GM19438 (cell line): ENCODE measurements at regions not wholly inside any gene's neighbourhood (a gene's known extent, or its start where the extent isn't known, plus 50 kb on each side); places are given as distances from the start of the nearest gene placed in this dataset.

Experiments used
- ATAC-seq: cut with Tn5 transposase; IDR thresholded peaks from one replicate; pipeline ENCODE4 v1.9.1; 2021; ENCODE audit warnings: low read depth; ENCODE audit not compliant: unreplicated experiment

GRCh38 chr3:162166543-162166942, 669.9 kb downstream of the OTOL1 start:
- no peak for ATAC-seq

GRCh38 chr3:162168715-162169114, 672.1 kb downstream of the OTOL1 start:
- no peak for ATAC-seq

- ATAC-seq, result peak; percentile 61
These were observed 674.0 kb downstream of the OTOL1 start for GRCh38 chr3:162170581-162170980.

GRCh38 chr3:162171970-162172369, 675.4 kb downstream of the OTOL1 start:
- ATAC-seq, result no peak

- no peak for ATAC-seq
These were observed 678.5 kb downstream of the OTOL1 start for GRCh38 chr3:162175145-162175544.

- no peak for ATAC-seq
These were observed 679.3 kb downstream of the OTOL1 start for GRCh38 chr3:162175878-162176277.

GRCh38 chr3:162183440-162183839, 686.8 kb downstream of the OTOL1 start:
- ATAC-seq, result no peak

GRCh38 chr3:162192340-162193029, 695.9 kb downstream of the OTOL1 start:
- ATAC-seq, result no peak

- no peak for ATAC-seq
These were observed 696.8 kb downstream of the OTOL1 start for GRCh38 chr3:162193148-162194095.

- ATAC-seq, result no peak
These were observed 698.5 kb downstream of the OTOL1 start for GRCh38 chr3:162195147-162195546.

GRCh38 chr3:162196964-162197363, 700.4 kb downstream of the OTOL1 start:
- no peak for ATAC-seq

GRCh38 chr3:162200836-162201235, 704.2 kb downstream of the OTOL1 start:
- ATAC-seq, result no peak

- ATAC-seq, result no peak
These were observed 710.0 kb downstream of the OTOL1 start for GRCh38 chr3:162206648-162207047.

- ATAC-seq, result no peak
These were observed 714.9 kb downstream of the OTOL1 start for GRCh38 chr3:162211470-162211869.

- no peak for ATAC-seq
These were observed 716.6 kb downstream of the OTOL1 start for GRCh38 chr3:162213196-162213595.

- ATAC-seq, result no peak
These were observed 717.3 kb downstream of the OTOL1 start for GRCh38 chr3:162213956-162214355.

GRCh38 chr3:162217647-162218046, 721.0 kb downstream of the OTOL1 start:
- no peak for ATAC-seq

GRCh38 chr3:162218479-162218878, 721.9 kb downstream of the OTOL1 start:
- ATAC-seq, result no peak

GRCh38 chr3:162224746-162225145, 728.1 kb downstream of the OTOL1 start:
- no peak for ATAC-seq

- no peak for ATAC-seq
These were observed 740.3 kb downstream of the OTOL1 start for GRCh38 chr3:162236949-162237348.

GRCh38 chr3:162250782-162251181, 754.2 kb downstream of the OTOL1 start:
- ATAC-seq, result no peak

GRCh38 chr3:162262129-162262528, 765.5 kb downstream of the OTOL1 start:
- ATAC-seq, result no peak
